GM18507 (cell line): ENCODE measurements at regions not wholly inside any gene's neighbourhood (a gene's known extent, or its start where the extent isn't known, plus 50 kb on each side); places are given as distances from the start of the nearest gene placed in this dataset.

Experiments used
- DNase-seq: peaks from one replicate; pipeline ENCODE4 v3.0.0; 2011; ENCODE audit warnings: low read depth; ENCODE audit not compliant: insufficient read length; ENCODE audit errors: extremely low spot score
- FAIRE-seq: peaks from 2 replicates; lab custom pipeline; 2011; peaks lifted over from hg19 to GRCh38; lab: Jason Lieb, UNC

- FAIRE-seq (no peak), DNase-seq (no peak)
These were observed 312.1 kb upstream of the ROBO1 start for GRCh38 chr3:80079886-80080285.

- DNase-seq (no peak), FAIRE-seq (no peak)
These were observed 300.7 kb upstream of the ROBO1 start for GRCh38 chr3:80068459-80068858.

GRCh38 chr3:80063535-80063934, 295.7 kb upstream of the ROBO1 start:
- no peak for DNase-seq
- no peak for FAIRE-seq

- DNase-seq (no peak), FAIRE-seq (no peak)
These were observed 292.9 kb upstream of the ROBO1 start for GRCh38 chr3:80060664-80061063.

- FAIRE-seq (no peak), DNase-seq (no peak)
These were observed 287.5 kb upstream of the ROBO1 start for GRCh38 chr3:80055306-80055705.

DNA sequence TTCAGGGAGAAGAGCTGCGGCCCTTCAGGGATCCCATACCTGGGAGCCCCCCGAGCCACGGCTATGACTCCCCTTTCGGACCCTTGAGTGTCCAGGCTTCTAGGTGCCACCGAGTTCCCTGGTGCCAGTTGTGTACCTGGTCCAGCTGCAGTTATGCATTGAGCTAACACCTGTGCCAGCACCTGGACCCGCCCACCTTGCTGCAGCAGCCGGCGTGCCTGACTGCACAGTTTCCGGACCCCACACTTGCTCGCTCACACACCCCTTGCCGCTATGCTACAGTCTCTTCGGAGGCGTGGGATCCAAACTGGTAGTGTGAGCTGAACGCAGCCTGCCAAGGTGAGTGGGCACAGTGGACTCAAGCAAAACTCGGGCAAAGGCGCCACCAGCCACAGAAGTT, 284.5 kb upstream of the ROBO1 start:
- no peak for DNase-seq

DNA sequence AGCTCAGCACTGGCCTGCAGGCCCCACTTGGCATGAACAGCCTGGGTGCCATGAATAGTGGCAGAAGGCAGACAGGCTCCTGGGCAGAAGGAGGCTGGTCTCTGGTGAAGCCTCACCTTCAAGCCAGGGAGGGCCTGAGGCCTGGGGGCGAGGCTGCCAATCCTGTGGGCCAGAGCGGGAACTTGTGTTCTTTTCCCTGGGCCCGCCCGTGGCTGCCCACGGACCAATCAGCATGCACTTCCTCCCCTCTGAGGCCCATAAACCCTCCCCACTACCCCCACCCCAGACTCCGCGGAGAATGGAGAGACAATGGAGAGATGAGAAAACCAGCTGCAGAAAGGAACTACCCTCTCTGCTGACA, 283.8 kb upstream of the ROBO1 start:
- FAIRE-seq (no peak), DNase-seq (no peak)

More for the DNA sequence above, 284.5 kb upstream of the ROBO1 start:
- no peak for FAIRE-seq

- FAIRE-seq (no peak), DNase-seq (no peak)
These were observed 283.2 kb upstream of the ROBO1 start for GRCh38 chr3:80050826-80051601.

GRCh38 chr3:80043226-80043625, 275.4 kb upstream of the ROBO1 start:
- FAIRE-seq (no peak), DNase-seq (no peak)

GRCh38 chr3:80040067-80040466, 272.3 kb upstream of the ROBO1 start:
- FAIRE-seq = no peak
- no peak for DNase-seq

DNA sequence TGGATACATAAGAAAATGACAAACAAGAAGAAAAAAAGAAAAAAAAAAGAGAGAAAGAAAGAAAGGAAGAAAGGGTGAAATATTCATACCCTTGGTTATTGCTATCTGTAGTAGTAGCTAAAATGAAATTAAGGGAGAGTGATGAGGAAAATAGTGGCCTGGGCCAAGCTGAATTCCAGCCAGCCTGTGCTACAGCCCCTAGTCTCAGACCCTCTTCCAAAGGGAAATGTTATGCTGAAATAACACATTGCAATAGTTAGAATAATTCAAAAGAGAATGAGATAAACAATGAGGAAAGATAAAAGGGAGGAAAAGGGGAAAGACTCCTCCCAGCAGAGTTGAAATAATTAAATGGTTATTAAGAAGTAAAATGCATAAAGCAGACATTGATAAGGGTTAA, 268.4 kb upstream of the ROBO1 start:
- DNase-seq (no peak), FAIRE-seq (no peak)

- no peak for FAIRE-seq
- no peak for DNase-seq
These were observed 267.2 kb upstream of the ROBO1 start for GRCh38 chr3:80035021-80035420.

DNA sequence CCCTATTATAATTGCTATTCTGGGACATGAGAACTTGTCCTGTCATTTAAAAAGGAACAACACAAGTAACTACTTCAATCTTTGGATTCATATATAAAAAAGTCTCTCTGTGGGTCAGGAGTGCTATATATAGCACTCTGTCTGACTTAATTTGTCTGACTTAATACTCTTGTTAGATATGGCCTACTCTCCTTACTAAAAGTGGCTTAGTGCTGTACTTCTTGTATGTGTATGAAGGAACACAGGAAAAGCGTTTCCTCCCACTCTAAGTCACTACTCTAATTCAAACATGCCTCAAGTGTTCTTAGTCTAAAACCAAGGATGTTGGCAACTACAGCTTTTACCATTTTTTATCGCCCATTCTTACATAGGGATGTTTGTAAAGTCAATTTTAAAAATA, 255.2 kb upstream of the ROBO1 start:
- DNase-seq (no peak), FAIRE-seq (no peak)

DNA sequence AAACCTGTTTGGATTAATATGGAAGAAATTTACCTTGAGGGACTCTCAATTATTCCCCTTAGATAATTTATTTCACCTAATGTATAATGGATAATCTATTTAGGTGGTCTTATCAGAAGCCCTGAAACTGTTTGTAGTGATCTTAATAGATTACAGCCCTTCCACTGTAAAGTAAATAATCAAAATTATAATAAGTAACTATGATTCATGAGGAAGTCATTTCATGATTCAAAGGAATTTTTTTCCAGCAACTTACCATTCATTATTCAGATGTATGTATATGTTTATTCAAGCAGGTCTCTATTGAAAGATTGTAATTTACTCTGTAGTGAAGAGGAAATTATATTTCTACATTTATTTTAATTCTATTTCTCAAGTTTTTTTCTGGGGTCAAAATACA, 250.6 kb upstream of the ROBO1 start:
- FAIRE-seq (no peak), DNase-seq (no peak)

- no peak for FAIRE-seq
These were observed 249.6 kb upstream of the ROBO1 start for GRCh38 chr3:80017369-80017768.

GRCh38 chr3:80014576-80014975, 246.8 kb upstream of the ROBO1 start:
- FAIRE-seq = no peak

More at GRCh38 chr3:80017369-80017768, 249.6 kb upstream of the ROBO1 start:
- no peak for DNase-seq

GRCh38 chr3:80010021-80010571, 242.3 kb upstream of the ROBO1 start:
- DNase-seq (no peak), FAIRE-seq (no peak)

More at GRCh38 chr3:80014576-80014975, 246.8 kb upstream of the ROBO1 start:
- no peak for DNase-seq

- FAIRE-seq = no peak
These were observed 239.7 kb upstream of the ROBO1 start for GRCh38 chr3:80007522-80007921.

GRCh38 chr3:80006315-80006714, 238.5 kb upstream of the ROBO1 start:
- DNase-seq (no peak), FAIRE-seq (no peak)

More at GRCh38 chr3:80007522-80007921, 239.7 kb upstream of the ROBO1 start:
- no peak for DNase-seq

DNA sequence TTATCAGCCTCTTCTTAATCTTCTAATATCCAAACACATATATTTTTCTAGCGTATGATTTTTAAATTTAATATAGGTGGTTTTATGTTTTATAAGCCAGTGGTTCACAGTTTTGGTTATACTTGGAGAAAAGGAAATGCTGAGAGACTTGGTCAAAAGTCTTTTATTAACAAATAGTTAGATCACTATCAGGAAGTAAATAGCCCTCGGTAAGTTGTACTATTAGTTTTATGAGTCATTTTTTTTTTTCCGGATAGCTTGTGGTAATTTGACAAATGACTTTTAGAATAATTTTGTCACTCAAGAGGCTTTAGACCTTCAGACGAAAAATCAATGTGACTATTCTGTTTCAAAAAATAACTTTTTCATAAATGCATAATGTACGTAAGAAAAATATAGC, 232.2 kb upstream of the ROBO1 start:
- DNase-seq = no peak
- no peak for FAIRE-seq

- DNase-seq = no peak
- no peak for FAIRE-seq
These were observed 226.6 kb upstream of the ROBO1 start for GRCh38 chr3:79994397-79994796.
